ENCODE measurements at regions not wholly inside any gene's neighbourhood (a gene's known extent, or its start where the extent isn't known, plus 50 kb on each side); places are given as distances from the start of the nearest gene placed in this dataset.
"Not testable (repeated sequence)": the region's sequence is repeated elsewhere in the genome, so short reads cannot be mapped to it uniquely, and the experiment has no call there.

DNA sequence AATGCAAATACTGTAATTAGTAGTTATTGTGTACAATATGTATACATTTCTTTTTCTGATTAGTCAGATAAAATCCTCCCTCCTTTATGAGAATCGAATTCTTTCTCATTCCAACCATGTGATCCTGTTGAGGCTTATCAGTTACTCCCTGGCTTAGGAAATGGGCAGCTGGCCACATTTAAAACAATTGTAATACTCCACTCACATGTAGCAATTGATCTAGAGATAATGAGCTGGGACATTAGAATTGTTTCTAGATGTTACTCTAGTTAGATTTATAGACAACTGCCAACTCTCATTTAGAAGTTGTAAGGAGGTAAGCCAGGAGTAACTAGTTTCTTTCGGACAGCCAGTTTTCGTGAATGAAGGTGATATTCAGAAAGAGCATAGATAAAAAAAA is 859.3 kb upstream of the AADAT start:
- DNase-seq = no peak

DNA sequence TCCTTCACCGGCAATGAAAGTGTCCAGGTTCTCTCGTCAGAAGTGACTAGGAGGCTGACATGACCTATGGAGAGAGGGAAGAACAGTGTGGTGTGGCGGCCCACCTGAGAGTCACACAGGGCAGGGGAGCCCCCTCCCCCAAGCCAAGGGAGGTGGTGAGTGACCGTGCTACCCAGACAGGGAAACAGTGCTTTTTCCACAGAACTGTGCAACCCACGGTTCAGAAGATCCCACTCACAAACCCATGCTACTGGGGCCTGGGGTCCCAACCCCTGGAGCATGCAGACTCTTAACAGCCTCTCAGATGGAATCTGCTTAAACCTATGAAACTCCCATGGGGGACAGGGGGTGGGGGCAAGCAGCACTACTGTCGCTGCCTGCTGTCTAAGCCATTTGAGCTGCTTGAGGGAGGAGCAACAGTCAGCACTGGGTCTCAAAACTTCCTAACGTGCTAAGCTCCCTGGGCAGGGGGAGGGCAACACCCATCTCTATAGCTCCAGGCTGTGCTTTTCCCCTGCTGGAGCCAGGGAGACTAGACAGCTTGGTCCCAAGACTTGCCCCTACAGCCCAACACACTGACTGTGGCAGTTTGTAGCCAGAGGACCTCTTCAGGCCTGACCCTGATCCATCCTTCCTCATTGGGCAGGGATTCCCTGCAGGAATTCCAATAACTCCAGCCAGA is 850.4 kb upstream of the AADAT start:
- no peak for DNase-seq

DNA sequence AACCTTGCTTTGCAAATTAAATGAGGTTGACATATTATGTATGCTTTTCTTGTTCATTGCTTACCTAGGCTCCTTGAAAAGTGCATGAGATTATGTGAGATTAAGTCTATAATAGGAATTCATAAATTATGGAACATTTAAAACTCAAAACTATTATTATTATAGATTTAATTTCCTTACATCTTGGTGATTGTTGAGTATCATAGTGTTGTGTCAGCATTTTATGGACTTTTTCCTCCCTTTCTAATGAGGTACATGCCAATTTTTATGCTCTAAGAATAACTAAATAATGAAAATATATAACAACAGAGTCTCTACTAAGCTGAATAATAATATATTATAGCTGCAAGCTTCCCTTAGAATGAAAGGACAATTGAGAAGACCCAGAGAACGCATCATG is 848.8 kb upstream of the AADAT start:
- no peak for DNase-seq

- DNase-seq = no peak
Measured at GRCh38 chr4:170931321-170931720, 841.6 kb upstream of the AADAT start.

DNA sequence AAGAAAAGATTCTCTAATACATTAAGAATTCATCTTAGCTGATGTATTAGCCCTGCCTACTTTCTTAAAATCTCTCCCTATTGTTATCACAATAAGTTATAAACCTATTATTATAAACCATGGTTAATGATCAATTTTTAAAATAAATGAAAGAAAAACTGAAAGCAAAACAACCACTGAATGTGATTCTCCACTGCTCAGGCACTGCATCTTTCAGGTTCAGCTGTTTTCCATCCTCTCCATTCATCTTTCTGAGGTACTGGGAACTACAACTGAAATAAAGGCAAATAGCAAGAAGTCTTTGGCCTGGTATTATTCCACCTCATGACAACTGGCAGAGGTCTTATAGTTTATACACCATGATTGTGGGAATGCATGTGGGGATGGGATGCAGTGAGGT is 798.9 kb upstream of the AADAT start:
- DNase-seq = no peak

GRCh38 chr4:170887396-170887795 is 797.6 kb upstream of the AADAT start:
- DNase-seq = no peak

DNA sequence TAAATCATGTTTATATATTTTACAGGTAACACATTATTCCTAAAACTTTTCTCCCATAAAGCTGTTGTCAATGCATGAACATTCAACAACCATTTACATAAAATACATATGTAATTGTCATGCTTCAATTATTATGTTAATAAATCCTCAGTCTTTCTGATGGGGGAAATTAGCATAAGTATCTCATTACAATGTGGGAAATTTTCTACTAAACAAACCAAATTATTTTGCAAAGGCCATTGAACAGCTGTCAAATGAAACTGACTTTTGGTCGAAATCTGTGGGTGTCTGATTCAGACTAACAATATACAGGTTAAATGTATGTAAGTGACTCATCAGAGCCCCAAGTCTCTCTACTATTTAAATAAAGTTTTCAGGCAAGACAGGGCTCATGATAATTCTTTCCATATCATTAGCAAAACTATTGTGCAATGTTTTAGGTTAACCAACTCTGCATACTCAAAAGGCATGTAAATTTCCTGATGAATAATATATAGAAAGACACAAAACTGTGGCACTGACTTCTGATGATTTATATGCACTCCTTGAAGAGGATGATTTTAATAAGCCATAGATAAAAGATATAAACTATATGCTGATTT is 795.3 kb upstream of the AADAT start:
- DNase-seq = no peak

- DNase-seq = not testable (repeated sequence)
Measured at GRCh38 chr4:170881646-170882045, 791.9 kb upstream of the AADAT start.

DNA sequence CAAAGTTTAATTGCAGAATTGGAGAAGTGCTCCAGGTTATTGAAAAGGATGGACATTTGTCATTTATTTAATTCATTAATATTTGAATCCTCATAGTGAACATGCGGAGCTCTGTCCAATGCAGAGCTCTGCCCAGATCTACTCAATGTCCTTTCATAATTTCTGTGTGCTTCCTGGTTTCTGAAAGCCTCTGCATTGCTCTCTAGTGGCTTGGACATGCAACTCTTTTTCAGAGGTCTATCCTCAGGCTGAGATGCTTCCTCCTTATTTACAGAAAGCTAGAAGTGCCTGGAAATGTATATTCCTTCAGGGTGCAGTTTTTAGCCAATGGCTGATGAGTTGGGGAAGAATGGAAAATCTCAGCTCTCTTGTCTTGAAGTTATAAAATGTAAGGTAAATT is 786.1 kb upstream of the AADAT start:
- no peak for DNase-seq

DNA sequence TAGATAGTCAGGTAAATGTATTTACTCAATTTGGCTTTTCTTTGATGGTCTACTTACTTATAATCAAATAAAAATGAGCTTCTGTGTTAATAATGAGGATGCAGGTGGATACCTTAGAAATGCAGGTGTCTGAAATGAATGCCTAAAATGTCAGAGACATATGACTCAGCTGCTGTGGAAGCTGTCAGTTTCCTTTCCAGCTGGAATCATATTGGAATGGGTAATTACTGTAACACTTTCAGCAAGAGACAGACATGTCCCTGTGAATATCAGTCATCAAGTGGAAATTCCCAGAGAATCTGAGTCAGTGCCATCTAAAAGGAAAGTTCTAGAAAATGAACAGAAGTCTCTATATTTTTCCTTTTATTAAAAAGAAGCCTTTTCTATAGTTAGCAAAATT is 783.0 kb upstream of the AADAT start:
- no peak for DNase-seq

DNA sequence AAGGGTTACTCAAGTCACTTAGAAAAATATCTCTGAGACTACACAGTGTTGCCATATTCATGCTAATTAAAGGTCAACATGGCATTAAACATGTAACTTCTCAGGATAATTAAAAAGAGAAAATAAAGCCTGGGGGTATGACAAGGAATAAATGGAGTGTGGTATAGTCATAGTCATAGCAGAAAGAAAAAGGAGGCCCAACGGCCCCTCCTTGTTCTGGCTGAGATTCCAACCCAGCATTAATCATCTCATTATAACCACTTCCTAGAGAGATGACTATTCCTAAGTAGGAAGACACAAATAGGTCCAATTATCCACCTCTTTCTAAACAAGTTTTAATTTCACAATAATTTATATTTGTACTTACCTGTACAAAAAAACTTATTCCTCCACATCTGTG is 778.4 kb upstream of the AADAT start:
- no peak for DNase-seq

DNA sequence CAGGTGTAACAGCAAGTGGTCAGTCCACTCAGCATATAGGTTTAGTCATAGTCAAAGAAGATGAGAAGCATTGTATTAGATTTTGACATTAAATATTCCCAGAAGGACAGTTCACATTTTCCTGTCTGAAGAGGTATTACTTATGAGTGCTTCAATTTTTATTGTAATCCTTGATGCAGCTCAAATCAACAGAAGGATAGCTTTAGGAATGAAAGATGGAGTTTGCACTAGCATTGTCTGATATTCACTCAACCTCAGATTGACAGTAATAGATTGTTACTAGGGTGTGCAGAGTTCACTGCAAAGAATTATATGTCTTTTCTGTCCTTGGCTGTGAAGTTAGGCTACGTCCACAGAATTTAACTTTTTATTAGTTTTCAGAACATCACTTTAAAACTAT is 764.3 kb upstream of the AADAT start:
- DNase-seq = no peak

DNA sequence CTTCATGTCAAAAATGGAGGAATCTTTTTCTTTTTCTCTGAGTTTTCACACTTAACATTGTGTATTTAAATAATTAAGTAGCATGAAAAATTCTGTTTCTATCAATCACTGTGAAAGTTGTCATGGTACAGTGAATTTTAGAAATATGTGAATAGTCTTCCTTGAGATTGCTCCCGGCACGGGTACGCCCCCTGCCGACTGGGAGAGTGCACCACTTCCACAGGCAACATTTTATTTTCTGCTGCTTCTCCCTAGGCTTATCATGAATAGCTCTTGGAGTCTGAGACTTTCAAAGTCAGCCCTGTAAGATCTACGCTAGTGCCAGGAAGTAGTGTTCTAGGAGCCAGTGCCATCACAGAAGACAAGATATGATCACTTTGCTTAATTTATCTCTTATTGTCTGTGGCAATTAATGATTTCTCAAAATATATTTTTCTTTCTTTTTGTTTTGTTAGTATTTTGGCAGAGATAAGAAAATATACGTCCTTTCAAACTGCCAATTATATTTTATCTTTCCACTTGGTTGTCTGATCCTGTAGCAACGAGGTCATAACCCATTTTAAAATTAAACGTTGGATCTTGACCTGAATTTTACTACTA is 763.8 kb upstream of the AADAT start:
- DNase-seq = no peak

DNA sequence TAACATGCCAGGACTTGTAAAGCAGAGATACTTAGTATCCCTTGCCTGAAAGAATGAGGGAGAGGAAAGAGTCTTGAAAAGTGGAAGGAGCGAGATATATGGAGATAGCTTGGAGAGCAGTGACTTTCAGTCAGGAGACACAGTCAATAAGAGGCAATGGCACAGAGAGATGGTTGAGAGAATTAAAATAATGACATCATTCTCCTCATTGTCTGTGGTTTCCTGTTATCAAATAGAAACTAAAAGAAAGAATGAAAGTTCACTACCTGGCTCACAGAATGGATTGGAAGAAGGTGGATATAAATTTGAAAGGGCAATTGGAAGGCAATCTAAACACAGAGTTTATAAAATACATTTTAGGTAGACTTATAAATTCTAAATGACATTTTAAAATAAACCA is 760.2 kb upstream of the AADAT start:
- no peak for DNase-seq

DNA sequence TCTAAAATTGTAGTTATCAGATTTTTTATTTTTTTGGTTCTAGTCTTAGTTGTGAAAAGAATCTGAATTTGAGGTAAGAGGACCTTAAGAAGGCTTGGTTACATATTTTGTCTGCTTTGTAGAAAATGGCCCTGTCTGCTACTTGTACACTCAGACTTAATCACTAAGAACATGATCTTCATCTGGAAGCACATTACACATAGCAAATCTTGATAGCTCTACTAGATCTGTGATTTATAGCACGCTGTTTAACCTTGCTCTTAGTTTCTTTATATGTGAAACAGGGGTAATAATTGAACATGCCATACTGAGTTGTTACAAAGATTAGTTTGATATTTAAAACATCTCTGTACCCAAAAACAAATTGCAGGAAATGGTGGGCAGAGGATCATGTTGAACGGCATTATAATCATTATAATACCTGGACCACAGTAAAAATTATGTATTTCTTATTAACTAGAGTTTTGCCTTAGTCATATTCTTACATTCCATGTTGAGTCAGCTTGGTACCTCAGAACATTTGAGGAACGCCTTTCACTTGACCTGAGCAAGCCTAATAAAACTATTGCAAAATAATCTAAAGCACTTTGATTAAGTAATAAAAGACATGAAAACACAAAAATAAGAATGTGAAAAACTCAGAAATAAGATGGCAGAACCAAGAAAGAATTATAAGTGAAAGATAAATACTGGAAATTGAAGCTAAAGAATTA is 738.0 kb upstream of the AADAT start:
- no peak for DNase-seq

GRCh38 chr4:170818786-170819185 is 729.0 kb upstream of the AADAT start:
- no peak for DNase-seq

DNA sequence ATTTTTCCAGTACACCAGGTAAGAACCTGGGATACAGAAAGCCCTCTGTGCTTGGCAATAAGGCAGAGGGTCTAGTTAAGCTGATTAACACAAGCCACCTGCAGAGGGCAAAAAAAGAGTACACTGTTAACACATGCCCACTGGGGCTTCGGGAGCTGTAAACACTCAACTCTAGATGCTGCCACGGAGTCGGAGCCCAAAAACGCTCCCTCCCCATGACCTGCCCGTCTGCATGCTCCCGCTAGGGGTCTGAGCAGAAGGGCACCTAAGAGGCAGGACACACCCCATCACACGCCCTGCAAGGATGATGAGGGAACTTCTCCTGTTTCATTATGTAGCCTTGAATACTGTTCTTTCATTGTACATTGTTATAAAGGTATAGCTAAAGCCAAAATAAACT is 715.6 kb upstream of the AADAT start:
- no peak for DNase-seq

- no peak for DNase-seq
Measured at GRCh38 chr4:170804930-170805329, 715.2 kb upstream of the AADAT start.

GRCh38 chr4:170803492-170803891 is 713.7 kb upstream of the AADAT start:
- DNase-seq = no peak

DNA sequence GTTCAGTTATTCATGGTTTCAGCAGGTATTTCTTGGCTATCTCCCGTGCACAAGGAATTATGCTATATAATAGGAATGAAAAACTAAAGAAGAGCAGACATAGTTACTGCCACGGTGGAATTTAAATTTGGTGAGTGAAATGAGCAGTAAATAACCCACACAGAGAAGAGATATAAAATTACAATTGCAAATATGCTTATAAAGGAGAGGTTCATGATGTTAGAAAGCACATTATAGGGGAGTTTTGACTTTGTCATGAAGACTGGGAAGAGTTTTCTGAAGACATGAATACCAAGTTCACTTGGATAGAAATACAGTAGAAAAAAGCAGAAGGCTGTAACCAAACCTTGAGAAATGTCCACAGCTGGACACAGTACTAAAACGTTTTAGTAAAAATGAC is 712.0 kb upstream of the AADAT start:
- DNase-seq = no peak

DNA sequence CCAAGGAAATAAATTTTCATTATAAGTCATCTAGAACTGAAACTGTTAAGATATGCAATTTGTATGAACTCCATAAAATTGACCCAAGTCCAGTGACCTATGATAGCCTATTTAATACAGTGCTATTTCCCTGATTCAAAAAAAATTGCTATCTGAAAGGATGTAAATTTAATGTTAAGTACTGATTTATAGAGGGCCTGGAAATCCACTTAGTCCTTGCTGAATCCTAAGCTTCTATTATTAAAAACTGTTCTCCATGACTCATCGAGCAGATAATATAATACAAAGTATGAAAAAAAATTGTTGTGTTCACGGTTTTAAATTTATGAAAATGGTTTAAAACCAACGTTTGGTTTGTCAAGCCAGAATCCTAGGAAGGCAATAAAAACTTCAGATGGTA is 704.8 kb upstream of the AADAT start:
- DNase-seq = no peak

DNA sequence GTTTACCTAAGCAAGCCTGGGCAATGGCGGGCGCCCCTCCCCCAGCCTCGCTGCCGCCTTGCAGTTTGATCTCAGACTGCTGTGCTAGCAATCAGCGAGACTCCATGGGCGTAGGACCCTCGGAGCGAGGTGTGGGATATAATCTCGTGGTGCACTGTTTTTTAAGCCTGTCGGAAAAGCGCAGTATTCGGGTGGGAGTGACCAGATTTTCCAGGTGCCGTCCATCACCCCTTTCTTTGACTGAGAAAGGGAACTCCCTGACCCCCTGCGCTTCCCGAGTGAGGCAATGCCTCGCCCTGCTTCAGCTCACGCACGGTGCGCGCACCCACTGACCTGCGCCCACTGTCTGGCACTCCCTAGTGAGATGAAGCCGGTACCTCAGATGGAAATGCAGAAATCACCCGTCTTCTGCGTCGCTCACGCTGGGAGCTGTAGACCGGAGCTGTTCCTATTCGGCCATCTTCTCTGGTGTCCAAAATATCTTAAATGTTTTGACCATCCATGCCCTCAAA is 698.8 kb upstream of the AADAT start:
- DNase-seq = not testable (repeated sequence)

DNA sequence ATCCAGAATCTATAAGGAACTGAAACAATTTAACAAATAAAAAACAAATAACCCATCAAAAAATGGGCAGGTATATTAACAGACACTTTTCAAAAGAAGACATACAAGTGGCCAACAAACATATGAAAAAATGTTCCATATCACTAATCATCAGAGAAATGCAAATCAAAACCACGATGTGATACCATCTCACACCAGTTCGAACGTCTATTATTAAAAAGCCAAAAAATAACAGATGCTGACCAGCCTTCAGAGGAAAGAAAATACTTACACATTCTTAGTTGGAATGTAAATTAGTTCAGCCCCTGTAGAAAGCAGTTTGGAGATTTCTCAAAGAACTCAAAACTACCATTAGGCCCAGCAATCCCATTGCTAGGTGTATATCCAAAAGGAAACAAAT is 687.9 kb upstream of the AADAT start:
- DNase-seq = no peak

- no peak for DNase-seq
Measured at GRCh38 chr4:170776983-170777382, 687.2 kb upstream of the AADAT start.

Measured in activated gamma-delta T cell (primary cell).